NCI-H2227 (cell line): ENCODE measurements at regions not wholly inside any gene's neighbourhood (a gene's known extent, or its start where the extent isn't known, plus 50 kb on each side); places are given as distances from the start of the nearest gene placed in this dataset.
A peak's percentile ranks its signal among the peaks of the same experiment; 100 is the strongest.

Experiments used
- DNase-seq: peaks from one replicate; lab custom pipeline; 2025; ENCODE audit not compliant: unreplicated experiment; lab: John Stamatoyannopoulos, UW

- no peak for DNase-seq
These were observed 133.1 kb upstream of the RPL38 start for GRCh38 chr17:74070374-74070773.

- no peak for DNase-seq
These were observed 132.3 kb upstream of the RPL38 start for GRCh38 chr17:74070998-74071679.

- DNase-seq: no peak
These were observed 131.1 kb upstream of the RPL38 start for GRCh38 chr17:74072340-74072739.

GRCh38 chr17:74076446-74076845 lies 127.0 kb upstream of the RPL38 start:
- DNase-seq: no peak

- no peak for DNase-seq
These were observed 126.2 kb upstream of the RPL38 start for GRCh38 chr17:74077231-74077630.

- DNase-seq: peak; percentile 30
These were observed 125.0 kb upstream of the RPL38 start for GRCh38 chr17:74078363-74078941.

GRCh38 chr17:74079537-74080300 lies 123.8 kb upstream of the RPL38 start:
- DNase-seq: no peak

- DNase-seq: no peak
These were observed 122.6 kb upstream of the RPL38 start for GRCh38 chr17:74080656-74081582.

GRCh38 chr17:74082886-74083285 lies 120.6 kb upstream of the RPL38 start:
- peak; percentile 8 for DNase-seq

GRCh38 chr17:74083321-74083720 lies 120.2 kb upstream of the RPL38 start:
- no peak for DNase-seq

- no peak for DNase-seq
These were observed 118.0 kb upstream of the RPL38 start for GRCh38 chr17:74085434-74085833.

GRCh38 chr17:74087002-74087585 lies 116.4 kb upstream of the RPL38 start:
- no peak for DNase-seq

GRCh38 chr17:74088285-74088933 lies 115.1 kb upstream of the RPL38 start:
- no peak for DNase-seq

GRCh38 chr17:74088934-74089329 lies 114.5 kb upstream of the RPL38 start:
- DNase-seq: no peak

GRCh38 chr17:74089380-74089779 lies 114.1 kb upstream of the RPL38 start:
- DNase-seq: no peak

GRCh38 chr17:74089869-74090464 lies 113.5 kb upstream of the RPL38 start:
- DNase-seq: peak; percentile 7

GRCh38 chr17:74094651-74095050 lies 108.8 kb upstream of the RPL38 start:
- no peak for DNase-seq

GRCh38 chr17:74096456-74096855 lies 107.0 kb upstream of the RPL38 start:
- no peak for DNase-seq

- no peak for DNase-seq
These were observed 105.9 kb upstream of the RPL38 start for GRCh38 chr17:74097450-74098135.
